ENCODE measurements at regions not wholly inside any gene's neighbourhood (a gene's known extent, or its start where the extent isn't known, plus 50 kb on each side); places are given as distances from the start of the nearest gene placed in this dataset.

- H3K9ac ChIP-seq (ENCODE audit: low read length), result no peak overlapping the region
- no peak for DNase-seq
- H3K36me3 ChIP-seq (replicated peaks; ENCODE audit: insufficient read depth, low read length), result no peaks in the 10 kb centered on the region
- TF ChIP-seq EZH2 (optimal IDR thresholded peaks at IDR 0.05; ENCODE audit: low read depth, low read length) (no peak), CTCF (IDR thresholded peaks at IDR 0.05; ENCODE audit: low read length) (no peak), EZH2phosphoT487 (IDR thresholded peaks at IDR 0.05; ENCODE audit: low read length) (no peak)
- H3K9me2 ChIP-seq (replicated peaks; ENCODE audit: insufficient read depth, low read length), result no peaks in the 10 kb centered on the region
- H3K79me2 ChIP-seq (ENCODE audit: low read length), result peaks cover 33% of the 10 kb centered on the region
- no peaks in the 10 kb centered on the region for H3F3A ChIP-seq (ENCODE audit: insufficient read depth, low read length)
- peaks cover 6% of the 10 kb centered on the region; the same call in 1 of the 2 replicates for H3K4me1 ChIP-seq (ENCODE audit: low read length)
- no peaks in the 10 kb centered on the region for H3K27me3 ChIP-seq (replicated peaks; ENCODE audit: insufficient read depth, low read length)
- no peak overlapping the region for H2AFZ ChIP-seq (ENCODE audit: low read length)
- H3K27ac ChIP-seq (ENCODE audit: low read length), result no peak overlapping the region
- H3K4me2 ChIP-seq (ENCODE audit: low read depth, low read length), result no peak overlapping the region
- no peak overlapping the region for H3K4me3 ChIP-seq (ENCODE audit: low read length)
- no peaks in the 10 kb centered on the region for H3K9me3 ChIP-seq (replicated peaks; ENCODE audit: insufficient read depth, low read length)
- H4K20me1 ChIP-seq (ENCODE audit: insufficient read depth, low read length), result no peaks in the 10 kb centered on the region; the same call in 1 of the 2 replicates
These were observed 90.1 kb downstream of the NCOR2 start for GRCh38 chr12:124477107-124477915.

- H3K4me2 ChIP-seq (ENCODE audit: low read depth, low read length), result no peak overlapping the region
- H3K27me3 ChIP-seq (replicated peaks; ENCODE audit: insufficient read depth, low read length), result no peaks in the 10 kb centered on the region
- DNase-seq, result no peak
- no peaks in the 10 kb centered on the region for H3K9me2 ChIP-seq (replicated peaks; ENCODE audit: insufficient read depth, low read length)
- H3F3A ChIP-seq (ENCODE audit: insufficient read depth, low read length), result no peaks in the 10 kb centered on the region
- TF ChIP-seq EZH2 (optimal IDR thresholded peaks at IDR 0.05; ENCODE audit: low read depth, low read length) (no peak), EZH2phosphoT487 (IDR thresholded peaks at IDR 0.05; ENCODE audit: low read length) (no peak), CTCF (IDR thresholded peaks at IDR 0.05; ENCODE audit: low read length) (no peak)
- H3K9ac ChIP-seq (ENCODE audit: low read length), result no peak overlapping the region
- H3K27ac ChIP-seq (ENCODE audit: low read length), result no peak overlapping the region
- H3K4me3 ChIP-seq (ENCODE audit: low read length), result no peak overlapping the region
- no peaks in the 10 kb centered on the region for H3K36me3 ChIP-seq (replicated peaks; ENCODE audit: insufficient read depth, low read length)
- no peaks in the 10 kb centered on the region; the same call in 1 of the 2 replicates for H4K20me1 ChIP-seq (ENCODE audit: insufficient read depth, low read length)
- H3K4me1 ChIP-seq (ENCODE audit: low read length), result peaks cover 6% of the 10 kb centered on the region; the same call in 1 of the 2 replicates
- H2AFZ ChIP-seq (ENCODE audit: low read length), result no peak overlapping the region
- no peaks in the 10 kb centered on the region for H3K9me3 ChIP-seq (replicated peaks; ENCODE audit: insufficient read depth, low read length)
- H3K79me2 ChIP-seq (ENCODE audit: low read length), result peaks cover 33% of the 10 kb centered on the region
These were observed 91.4 kb downstream of the NCOR2 start for GRCh38 chr12:124476011-124476400.

GRCh38 chr12:124475295-124476010 lies 92.0 kb downstream of the NCOR2 start:
- no peak overlapping the region for H3K9ac ChIP-seq (ENCODE audit: low read length)
- DNase-seq, result no peak
- no peak overlapping the region for H3K27ac ChIP-seq (ENCODE audit: low read length)
- H3K36me3 ChIP-seq (replicated peaks; ENCODE audit: insufficient read depth, low read length), result no peaks in the 10 kb centered on the region
- H4K20me1 ChIP-seq (ENCODE audit: insufficient read depth, low read length), result no peaks in the 10 kb centered on the region; the same call in 1 of the 2 replicates
- no peak overlapping the region for H3K4me2 ChIP-seq (ENCODE audit: low read depth, low read length)
- no peak overlapping the region for H2AFZ ChIP-seq (ENCODE audit: low read length)
- H3K4me3 ChIP-seq (ENCODE audit: low read length), result no peak overlapping the region
- no peaks in the 10 kb centered on the region for H3F3A ChIP-seq (ENCODE audit: insufficient read depth, low read length)
- H3K27me3 ChIP-seq (replicated peaks; ENCODE audit: insufficient read depth, low read length), result no peaks in the 10 kb centered on the region
- no peak for TF ChIP-seq EZH2phosphoT487 (IDR thresholded peaks at IDR 0.05; ENCODE audit: low read length)
- no peak for TF ChIP-seq EZH2 (optimal IDR thresholded peaks at IDR 0.05; ENCODE audit: low read depth, low read length)
- no peak for TF ChIP-seq CTCF (IDR thresholded peaks at IDR 0.05; ENCODE audit: low read length)
- peaks cover 6% of the 10 kb centered on the region; the same call in 1 of the 2 replicates for H3K4me1 ChIP-seq (ENCODE audit: low read length)
- peaks cover 33% of the 10 kb centered on the region for H3K79me2 ChIP-seq (ENCODE audit: low read length)
- no peaks in the 10 kb centered on the region for H3K9me2 ChIP-seq (replicated peaks; ENCODE audit: insufficient read depth, low read length)
- no peaks in the 10 kb centered on the region for H3K9me3 ChIP-seq (replicated peaks; ENCODE audit: insufficient read depth, low read length)
